GM10266 (cell line): ENCODE measurements at regions not wholly inside any gene's neighbourhood (a gene's known extent, or its start where the extent isn't known, plus 50 kb on each side); places are given as distances from the start of the nearest gene placed in this dataset.
"Not testable (repeated sequence)": the region's sequence is repeated elsewhere in the genome, so short reads cannot be mapped to it uniquely, and the experiment has no call there.

Experiments used
- DNase-seq: peaks from one replicate; pipeline ENCODE4 v3.0.0; 2012; ENCODE audit errors: extremely low spot score
- CTCF ChIP-seq: IDR thresholded peaks from 2 replicates; pipeline ENCODE4 v1.5.1; 2012; ENCODE audit warnings: mild to moderate bottlenecking, low read depth; ENCODE audit not compliant: control insufficient read depth, insufficient read depth; ENCODE audit errors: missing control alignments

- DNase-seq, result no peak
These were observed 216.4 kb downstream of the KLHL28 start for GRCh38 chr14:44745371-44745770.

GRCh38 chr14:44742202-44742601, 219.5 kb downstream of the KLHL28 start:
- TF ChIP-seq CTCF, result no peak
- DNase-seq, result no peak

More at GRCh38 chr14:44745371-44745770, 216.4 kb downstream of the KLHL28 start:
- no peak for TF ChIP-seq CTCF

GRCh38 chr14:44741431-44741830, 220.3 kb downstream of the KLHL28 start:
- no peak for DNase-seq
- TF ChIP-seq CTCF, result no peak

GRCh38 chr14:44736326-44736725, 225.4 kb downstream of the KLHL28 start:
- no peak for DNase-seq
- no peak for TF ChIP-seq CTCF

- TF ChIP-seq CTCF, result no peak
- no peak for DNase-seq
These were observed 225.1 kb upstream of the FSCB start for GRCh38 chr14:44732144-44732543.

GRCh38 chr14:44730860-44731259, 223.8 kb upstream of the FSCB start:
- no peak for DNase-seq
- TF ChIP-seq CTCF, result no peak

GRCh38 chr14:44721395-44721794, 214.3 kb upstream of the FSCB start:
- not testable (repeated sequence) for DNase-seq

GRCh38 chr14:44720707-44721106, 213.6 kb upstream of the FSCB start:
- no peak for DNase-seq
- no peak for TF ChIP-seq CTCF
